Nephron progenitor cell (in vitro differentiated cells): ENCODE measurements at regions not wholly inside any gene's neighbourhood (a gene's known extent, or its start where the extent isn't known, plus 50 kb on each side); places are given as distances from the start of the nearest gene placed in this dataset.
"Not testable (repeated sequence)": the region's sequence is repeated elsewhere in the genome, so short reads cannot be mapped to it uniquely, and the experiment has no call there.

Experiments used
- DNase-seq: peaks from one replicate; pipeline ENCODE4 v3.0.0; 2021
- H3K27ac Mint-ChIP-seq: 2 replicates; pipeline ENCODE4 v1.8.0; 2021; ENCODE audit warnings: mild to moderate bottlenecking, moderate library complexity, mixed read lengths
- H3K27me3 Mint-ChIP-seq: 2 replicates; pipeline ENCODE4 v1.8.0; 2021; ENCODE audit warnings: mild to moderate bottlenecking, low read depth, mixed read lengths; ENCODE audit not compliant: poor library complexity
- H3K36me3 Mint-ChIP-seq: 2 replicates; pipeline ENCODE4 v1.8.0; 2021; ENCODE audit warnings: low read depth, mixed read lengths
- H3K4me1 Mint-ChIP-seq: 2 replicates; pipeline ENCODE4 v1.8.0; 2021; ENCODE audit warnings: mixed read lengths
- H3K4me3 Mint-ChIP-seq: 2 replicates; pipeline ENCODE4 v1.8.0; 2021; ENCODE audit warnings: mild to moderate bottlenecking, moderate library complexity, mixed read lengths
- H3K9me3 Mint-ChIP-seq: 2 replicates; pipeline ENCODE4 v1.8.0; 2021; ENCODE audit warnings: mild to moderate bottlenecking, moderate library complexity, mixed read lengths
- TF ChIP-seq, protein P1 (sequence below): fragments of 200-600 bp; sonication (generic); IDR thresholded peaks from 2 replicates; pipeline ENCODE4 v1.5.0; 2021; ENCODE audit warnings: antibody characterized with exemption

DNA sequence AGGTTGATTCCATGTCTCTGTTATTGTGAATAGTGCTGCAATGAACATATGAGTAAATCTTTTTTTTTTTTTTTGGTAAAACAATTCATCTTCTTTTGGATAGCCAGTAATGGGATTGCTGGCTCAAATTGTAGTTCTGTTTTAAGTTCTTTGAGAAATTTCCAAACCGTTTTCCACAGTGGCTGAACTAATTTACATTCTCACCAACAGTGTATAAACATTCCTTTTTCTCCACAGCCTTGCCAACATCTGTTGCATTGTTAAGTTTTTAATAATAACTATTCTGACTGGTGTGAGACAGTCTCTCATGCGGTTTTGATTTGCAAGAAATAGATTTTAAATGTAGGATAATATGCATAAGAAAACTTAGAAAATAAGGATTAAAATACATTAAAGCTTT is 279.0 kb upstream of the EPHA3 start:
- no peak overlapping the region for H3K4me3 Mint-ChIP-seq
- no peaks in the 10 kb centered on the region for H3K9me3 Mint-ChIP-seq
- H3K36me3 Mint-ChIP-seq: no peaks in the 10 kb centered on the region
- DNase-seq: no peak
- H3K27me3 Mint-ChIP-seq: no peaks in the 10 kb centered on the region
- H3K27ac Mint-ChIP-seq: no peak overlapping the region
- TF ChIP-seq, protein P1, sequence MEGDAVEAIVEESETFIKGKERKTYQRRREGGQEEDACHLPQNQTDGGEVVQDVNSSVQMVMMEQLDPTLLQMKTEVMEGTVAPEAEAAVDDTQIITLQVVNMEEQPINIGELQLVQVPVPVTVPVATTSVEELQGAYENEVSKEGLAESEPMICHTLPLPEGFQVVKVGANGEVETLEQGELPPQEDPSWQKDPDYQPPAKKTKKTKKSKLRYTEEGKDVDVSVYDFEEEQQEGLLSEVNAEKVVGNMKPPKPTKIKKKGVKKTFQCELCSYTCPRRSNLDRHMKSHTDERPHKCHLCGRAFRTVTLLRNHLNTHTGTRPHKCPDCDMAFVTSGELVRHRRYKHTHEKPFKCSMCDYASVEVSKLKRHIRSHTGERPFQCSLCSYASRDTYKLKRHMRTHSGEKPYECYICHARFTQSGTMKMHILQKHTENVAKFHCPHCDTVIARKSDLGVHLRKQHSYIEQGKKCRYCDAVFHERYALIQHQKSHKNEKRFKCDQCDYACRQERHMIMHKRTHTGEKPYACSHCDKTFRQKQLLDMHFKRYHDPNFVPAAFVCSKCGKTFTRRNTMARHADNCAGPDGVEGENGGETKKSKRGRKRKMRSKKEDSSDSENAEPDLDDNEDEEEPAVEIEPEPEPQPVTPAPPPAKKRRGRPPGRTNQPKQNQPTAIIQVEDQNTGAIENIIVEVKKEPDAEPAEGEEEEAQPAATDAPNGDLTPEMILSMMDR: no peak
- no peaks in the 10 kb centered on the region for H3K4me1 Mint-ChIP-seq

DNA sequence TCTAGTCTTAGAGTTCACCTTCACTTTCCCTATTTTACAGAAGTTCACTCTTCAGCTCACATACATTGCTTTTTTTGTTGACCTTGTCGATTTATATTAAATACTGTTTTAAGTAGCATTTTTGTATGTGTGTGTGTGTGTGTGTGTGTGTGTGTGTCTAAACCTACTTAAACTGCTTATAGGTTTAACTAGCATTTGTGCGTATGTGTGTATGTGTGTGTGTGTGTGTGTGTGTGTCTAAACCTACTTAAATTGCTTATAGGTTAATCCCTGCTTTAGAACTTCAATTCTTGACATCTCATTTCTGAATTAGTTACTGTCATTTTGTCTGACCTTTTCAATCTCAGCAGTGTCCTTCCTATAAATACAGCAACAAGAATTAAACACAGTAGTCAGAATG is 254.8 kb upstream of the EPHA3 start:
- TF ChIP-seq, protein P1: no peak
- Mint-ChIP-seq H3K4me3 (no peak overlapping the region), H3K36me3 (no peaks in the 10 kb centered on the region), H3K27ac (no peak overlapping the region), H3K4me1 (no peaks in the 10 kb centered on the region), H3K27me3 (no peaks in the 10 kb centered on the region), H3K9me3 (no peaks in the 10 kb centered on the region)
- DNase-seq: no peak

DNA sequence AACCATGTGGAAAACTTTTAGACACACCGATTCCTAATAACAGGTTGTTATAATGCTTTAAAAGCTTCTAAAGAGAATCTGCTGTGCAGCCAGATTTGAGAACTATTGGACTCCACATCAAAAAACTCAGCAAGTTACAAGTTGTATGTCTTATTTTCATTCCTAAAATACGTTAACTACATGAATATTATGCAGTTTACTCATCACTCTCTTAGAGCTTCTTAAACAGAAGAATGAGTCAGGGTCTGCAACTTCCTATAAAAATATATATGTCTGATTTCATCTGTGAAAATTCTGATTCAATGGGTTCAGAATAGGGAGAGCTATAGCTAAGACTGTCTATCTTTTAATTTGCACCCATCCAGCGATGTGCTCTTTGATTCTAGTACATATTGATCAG is 244.2 kb upstream of the EPHA3 start:
- Mint-ChIP-seq H3K36me3 (no peaks in the 10 kb centered on the region), H3K27me3 (no peaks in the 10 kb centered on the region), H3K4me3 (no peak overlapping the region), H3K4me1 (no peaks in the 10 kb centered on the region), H3K9me3 (no peaks in the 10 kb centered on the region), H3K27ac (no peak overlapping the region)
- TF ChIP-seq, protein P1: no peak
- DNase-seq: no peak

DNA sequence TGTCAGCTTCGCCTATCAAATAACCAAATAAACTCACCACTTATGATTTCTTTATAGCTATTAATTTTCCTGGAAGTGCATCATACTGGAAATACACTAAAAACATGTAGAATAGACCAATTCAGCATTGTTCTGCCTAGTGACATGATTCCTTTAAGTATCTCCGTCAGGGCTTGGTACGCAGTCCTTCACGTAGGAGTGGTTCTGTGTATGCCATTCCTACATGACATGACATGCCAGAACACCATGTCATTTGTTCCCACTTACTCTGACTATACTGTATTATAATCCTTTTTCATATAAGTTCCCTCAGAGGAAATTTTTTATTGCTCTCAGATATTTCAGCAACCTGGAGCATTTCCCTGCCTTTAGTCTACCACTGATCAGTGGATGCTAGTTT is 230.7 kb upstream of the EPHA3 start:
- Mint-ChIP-seq H3K4me3 (no peak overlapping the region), H3K9me3 (no peaks in the 10 kb centered on the region), H3K36me3 (no peaks in the 10 kb centered on the region), H3K27ac (no peak overlapping the region), H3K27me3 (peaks cover 3% of the 10 kb centered on the region), H3K4me1 (no peaks in the 10 kb centered on the region)
- no peak for DNase-seq
- TF ChIP-seq, protein P1: no peak

DNA sequence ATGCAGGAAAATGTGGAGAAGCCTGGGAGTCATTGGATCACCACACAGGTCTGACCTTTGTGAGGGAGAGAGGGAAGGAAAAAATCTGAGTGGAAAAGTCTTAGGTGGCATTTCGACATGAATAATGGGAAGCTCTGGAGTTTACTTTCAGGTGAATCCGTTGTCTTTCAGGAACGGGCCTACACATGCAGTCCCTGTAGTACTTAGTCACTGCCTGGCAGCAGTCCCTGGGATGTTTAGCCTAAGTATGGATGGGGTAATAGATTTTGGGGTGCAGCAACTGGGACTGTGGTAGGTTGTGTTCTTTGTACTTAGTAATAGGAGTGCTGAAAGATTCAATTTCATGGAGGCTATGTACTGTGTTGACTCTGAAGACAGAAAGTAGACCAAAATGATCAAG is 227.5 kb upstream of the EPHA3 start:
- Mint-ChIP-seq H3K36me3 (no peaks in the 10 kb centered on the region), H3K4me1 (no peaks in the 10 kb centered on the region), H3K4me3 (no peak overlapping the region), H3K27ac (no peak overlapping the region), H3K27me3 (peaks cover 3% of the 10 kb centered on the region), H3K9me3 (no peaks in the 10 kb centered on the region)
- TF ChIP-seq, protein P1: no peak
- DNase-seq: no peak

DNA sequence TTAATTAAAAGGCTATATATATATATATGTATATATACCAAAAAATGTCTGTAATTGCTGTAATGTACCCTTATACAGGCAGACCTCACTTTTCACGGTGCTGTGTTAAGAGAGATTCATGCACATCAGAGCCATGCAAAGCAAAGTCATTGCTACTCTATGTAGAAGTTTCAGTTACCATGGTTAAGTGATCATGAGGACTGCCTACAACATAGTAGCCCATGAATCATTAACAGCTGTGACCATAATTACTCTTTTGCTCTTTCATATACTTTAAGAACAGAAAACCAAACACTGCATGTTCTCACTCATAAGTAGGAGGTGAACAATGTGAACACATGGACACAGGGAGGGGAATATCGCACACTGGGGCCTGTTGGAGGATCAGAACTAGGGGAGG is 225.3 kb upstream of the EPHA3 start:
- TF ChIP-seq, protein P1: no peak
- H3K4me3 Mint-ChIP-seq: no peak overlapping the region
- H3K27ac Mint-ChIP-seq: no peak overlapping the region
- H3K27me3 Mint-ChIP-seq: peaks cover 3% of the 10 kb centered on the region
- H3K9me3 Mint-ChIP-seq: peaks cover 4% of the 10 kb centered on the region
- H3K36me3 Mint-ChIP-seq: no peaks in the 10 kb centered on the region
- no peak for DNase-seq
- H3K4me1 Mint-ChIP-seq: no peaks in the 10 kb centered on the region

DNA sequence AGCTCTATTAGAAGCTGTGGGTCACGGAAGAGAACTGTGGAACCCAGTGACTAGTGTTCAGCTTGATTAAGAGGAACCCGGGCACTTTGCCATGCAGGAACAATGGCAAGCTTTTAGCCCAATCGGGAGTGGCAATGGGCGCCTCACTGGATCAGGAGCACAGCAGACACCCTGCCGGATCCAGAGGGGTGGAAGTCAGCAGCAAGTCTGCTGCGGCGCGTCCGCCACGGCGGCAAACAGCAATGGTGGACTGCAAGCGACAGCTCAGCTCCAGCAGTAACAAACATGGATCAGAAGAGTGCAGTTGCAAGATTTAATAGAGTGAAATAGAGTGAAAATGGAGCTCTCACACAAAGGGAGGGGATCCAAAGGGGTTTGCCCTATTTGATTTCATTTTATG is 220.8 kb upstream of the EPHA3 start:
- not testable (repeated sequence) for H3K36me3 Mint-ChIP-seq, DNase-seq

More for the DNA sequence above, 220.8 kb upstream of the EPHA3 start:
- H3K27me3 Mint-ChIP-seq, H3K27ac Mint-ChIP-seq, H3K4me3 Mint-ChIP-seq, H3K4me1 Mint-ChIP-seq: not testable (repeated sequence)
- peaks cover 24% of the 10 kb centered on the region for H3K9me3 Mint-ChIP-seq
